T-helper 2 cell (primary cell): ENCODE measurements at regions not wholly inside any gene's neighbourhood (a gene's known extent, or its start where the extent isn't known, plus 50 kb on each side); places are given as distances from the start of the nearest gene placed in this dataset.

Source experiments
- DNase-seq, 5 experiments: peaks; one replicate each; pipeline versions ENCODE4 v3.0.0 to v3.0.0-alpha.2; 2012 to 2022

DNA sequence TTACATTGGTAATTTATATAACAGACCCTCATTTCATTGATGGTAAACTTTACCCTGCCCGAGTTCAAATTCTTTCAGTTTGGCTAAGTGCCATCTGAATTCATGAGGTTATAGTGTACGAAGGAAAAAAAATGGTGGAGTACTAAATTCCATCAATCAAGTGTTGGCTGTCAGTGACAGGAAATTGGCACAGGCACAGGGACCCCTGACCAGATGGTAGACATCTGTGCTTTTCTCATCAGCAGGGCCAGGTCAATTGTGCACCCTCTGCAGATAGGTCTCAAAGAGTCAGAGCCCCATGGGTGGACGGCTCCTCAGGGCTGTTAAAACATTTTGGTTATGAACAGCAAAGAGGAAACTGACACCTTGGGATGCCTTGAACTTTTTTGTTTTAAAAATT, 439.2 kb downstream of the SETBP1 start:
- no peak for DNase-seq

DNA sequence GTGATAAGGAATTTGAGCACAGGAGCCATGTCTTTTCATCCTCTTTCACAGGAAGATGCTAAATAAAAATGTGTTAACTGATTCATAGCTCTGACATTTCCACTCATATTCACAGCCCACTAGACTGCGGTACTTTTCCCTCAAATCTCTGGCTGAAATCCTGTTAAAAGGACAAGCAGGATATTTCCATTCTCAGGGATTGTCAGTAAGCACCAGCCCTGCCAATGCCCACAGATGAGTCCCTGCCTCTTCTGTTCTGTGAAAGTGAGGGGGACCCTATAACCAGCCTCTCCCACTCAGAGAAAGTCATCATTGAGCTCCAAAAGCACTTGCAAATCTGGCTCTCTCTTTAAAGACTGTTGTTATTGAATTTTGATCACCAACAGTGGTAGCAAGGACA, 440.5 kb downstream of the SETBP1 start:
- DNase-seq, result no peak

DNA sequence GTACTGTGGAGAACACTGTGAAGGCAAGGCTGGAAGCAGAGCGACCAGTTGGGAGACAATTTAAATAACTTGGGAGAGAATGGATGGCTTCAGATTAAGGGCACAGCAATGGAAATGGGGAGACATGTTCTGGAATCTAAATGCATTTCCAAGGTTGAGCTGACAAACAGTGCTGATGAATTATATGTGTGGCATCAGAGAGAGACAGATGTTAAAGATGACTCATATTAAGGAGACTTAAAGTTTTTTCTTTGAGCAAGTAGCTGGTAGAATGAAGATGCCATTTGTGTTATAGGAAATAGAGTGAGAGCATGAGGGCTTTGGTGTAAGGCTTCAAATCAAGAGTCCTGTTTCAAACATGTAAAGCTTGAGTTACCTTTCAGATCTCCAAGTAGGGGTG, 441.8 kb downstream of the SETBP1 start:
- no peak for DNase-seq

DNA sequence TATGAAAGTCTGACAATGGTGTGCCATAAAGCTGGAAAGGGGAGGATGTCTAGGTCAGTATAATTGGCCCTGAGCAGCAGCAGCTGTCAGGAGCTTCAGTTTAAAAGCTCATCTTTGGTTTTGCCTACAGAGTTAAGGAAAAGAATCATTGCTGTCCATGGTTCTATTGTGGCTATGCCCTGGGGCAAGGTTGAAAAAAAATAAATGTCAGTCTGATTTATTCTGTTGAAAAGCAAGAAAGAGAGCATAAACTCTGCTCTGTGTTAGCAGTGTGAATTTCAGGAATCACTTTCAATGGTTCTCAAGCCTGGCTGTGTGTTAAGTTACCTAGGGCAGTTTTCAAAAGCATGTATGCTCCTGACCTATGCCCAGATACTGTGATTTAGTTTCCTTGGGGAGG, 446.7 kb downstream of the SETBP1 start:
- no peak for DNase-seq

DNA sequence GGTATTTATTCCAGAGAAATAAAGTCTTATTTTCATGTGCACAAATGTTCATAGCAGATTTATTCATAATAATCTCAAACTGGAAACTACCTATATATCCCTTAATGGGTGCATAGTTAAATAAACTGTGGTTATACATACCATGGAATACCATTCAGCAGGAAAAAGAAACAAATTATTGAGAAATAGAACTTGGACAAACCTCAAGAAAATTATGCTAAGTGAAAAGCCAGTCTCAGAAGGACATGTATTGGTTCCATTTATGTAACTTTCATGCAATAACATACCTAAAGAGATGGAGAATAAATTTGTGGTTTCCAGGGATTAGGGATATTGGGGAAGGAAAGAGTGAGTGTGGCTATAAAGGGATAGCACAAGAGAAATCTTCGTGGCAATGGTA, 452.6 kb downstream of the SETBP1 start:
- DNase-seq, result no peak

DNA sequence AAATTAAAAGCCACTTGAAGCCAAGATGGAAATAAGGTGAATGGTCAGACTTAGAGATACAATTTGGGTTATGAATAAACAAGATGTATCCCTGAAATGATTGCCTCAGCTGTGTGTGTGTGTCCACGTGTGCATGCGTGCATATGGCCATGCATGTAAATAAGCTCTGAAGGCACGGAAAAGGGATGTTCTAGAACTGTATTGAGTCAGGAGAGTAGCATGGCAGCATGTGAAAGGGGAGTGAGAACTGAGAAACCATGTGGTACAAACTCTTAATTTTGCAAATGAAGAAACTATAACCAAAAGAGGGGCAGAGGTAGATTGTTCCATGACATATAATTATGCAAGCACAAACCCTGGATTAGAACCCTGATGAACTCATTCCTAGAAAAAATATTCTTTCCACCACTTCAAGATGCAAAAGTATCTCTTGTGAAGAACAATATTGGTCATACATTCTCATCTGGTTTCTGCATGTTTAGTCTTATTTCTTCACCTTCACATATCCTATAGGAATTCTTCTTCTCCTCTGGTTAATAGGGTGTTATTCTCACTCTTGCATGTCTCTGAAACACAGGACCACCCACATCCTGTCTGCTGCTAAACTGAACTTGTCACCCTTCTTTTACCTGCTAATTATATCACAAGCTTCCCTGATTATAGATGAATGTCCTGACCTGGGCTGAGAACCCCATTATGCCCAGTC, 455.8 kb downstream of the SETBP1 start:
- DNase-seq, result no peak

DNA sequence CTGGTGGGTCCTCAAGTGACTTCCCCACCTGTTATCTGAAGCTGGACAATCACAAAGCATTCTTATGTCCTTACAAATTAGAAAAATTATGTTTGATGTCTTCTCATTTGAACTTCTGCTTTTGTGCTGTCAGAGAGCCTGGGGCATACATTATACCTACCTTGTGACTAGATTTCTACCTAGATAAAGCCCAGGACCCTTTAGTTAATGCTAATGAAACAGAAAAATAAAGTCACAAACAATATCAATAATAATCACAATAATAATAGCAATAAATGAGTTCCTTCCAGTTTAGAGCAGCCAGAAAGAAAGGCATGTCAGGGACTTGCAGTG, 456.4 kb downstream of the SETBP1 start:
- no peak for DNase-seq

DNA sequence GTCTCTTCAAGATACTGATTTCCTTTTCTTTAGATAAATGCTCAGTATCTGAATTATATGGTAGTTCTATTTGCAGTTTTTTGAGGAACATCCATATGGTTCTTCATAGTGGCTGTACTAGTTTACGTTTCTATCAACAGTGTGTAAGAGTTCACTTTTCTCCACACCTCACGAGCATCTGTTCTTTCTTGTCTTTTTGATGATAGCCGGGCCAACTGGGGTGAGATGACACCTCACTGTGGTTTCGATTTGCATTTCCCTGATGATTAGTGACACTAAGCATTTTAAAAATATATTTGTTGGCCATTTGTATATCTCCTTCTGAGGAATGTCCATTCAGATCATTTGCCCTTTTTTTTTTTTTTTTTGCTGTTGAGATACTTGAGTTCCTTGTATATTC, 458.8 kb downstream of the SETBP1 start:
- DNase-seq, result no peak

DNA sequence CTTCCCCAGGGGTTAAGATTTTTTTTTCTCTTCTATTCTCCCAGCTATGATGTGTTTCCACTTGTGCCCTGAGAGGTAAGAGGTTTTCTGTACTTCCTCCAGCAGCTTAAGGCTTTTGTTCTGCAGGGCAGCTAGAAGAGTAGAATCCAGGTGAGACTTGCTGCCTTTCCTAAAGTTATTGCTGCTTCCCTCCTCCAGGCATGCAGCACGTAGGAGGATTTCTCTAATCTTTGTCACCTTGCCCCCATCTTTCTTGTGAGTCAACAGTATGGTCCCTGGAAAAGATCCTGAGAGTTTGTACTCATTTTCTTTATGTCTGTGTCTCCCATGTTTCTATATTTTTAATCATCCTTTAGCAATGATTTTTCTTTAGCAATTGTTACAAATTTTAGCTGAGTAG, 462.2 kb downstream of the SETBP1 start:
- no peak for DNase-seq

DNA sequence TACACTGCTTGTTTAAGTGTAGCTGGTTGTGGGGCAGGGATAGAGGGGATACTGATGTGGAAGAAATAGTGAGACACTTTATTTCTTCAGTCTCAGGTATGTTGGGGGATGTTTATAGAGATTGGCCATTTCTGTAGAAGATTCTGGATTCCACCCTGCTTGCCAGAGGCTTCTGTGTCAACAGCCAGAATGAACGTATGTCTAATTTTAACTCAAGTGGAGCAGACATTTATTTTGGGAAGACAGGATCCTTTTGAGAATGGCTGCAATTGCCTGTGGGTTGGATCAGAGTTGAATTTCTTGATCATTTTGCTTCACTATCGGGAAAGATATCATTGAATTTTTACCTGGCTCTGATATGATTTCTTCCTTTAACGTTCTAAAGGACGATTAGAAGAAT, 465.6 kb upstream of the SLC14A2 start:
- DNase-seq, result no peak

DNA sequence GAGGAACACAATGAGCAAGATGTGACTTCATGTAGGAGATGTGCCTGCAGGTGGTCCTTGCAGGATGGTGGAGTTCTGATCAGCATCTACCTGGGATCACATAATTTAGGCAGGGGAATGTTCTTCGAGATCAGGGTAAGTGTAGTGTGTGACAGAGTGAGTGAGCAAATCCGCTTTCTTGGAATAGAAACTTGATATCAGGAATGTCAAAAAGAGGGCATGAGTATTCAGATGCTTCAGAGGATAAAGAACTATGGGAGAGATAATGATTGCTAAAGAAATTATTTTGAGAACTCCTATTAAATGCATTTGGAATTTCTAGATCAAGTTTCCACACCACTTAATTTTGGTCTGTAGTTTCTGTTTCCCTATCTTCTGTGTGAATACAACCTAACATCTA, 463.6 kb upstream of the SLC14A2 start:
- no peak for DNase-seq

DNA sequence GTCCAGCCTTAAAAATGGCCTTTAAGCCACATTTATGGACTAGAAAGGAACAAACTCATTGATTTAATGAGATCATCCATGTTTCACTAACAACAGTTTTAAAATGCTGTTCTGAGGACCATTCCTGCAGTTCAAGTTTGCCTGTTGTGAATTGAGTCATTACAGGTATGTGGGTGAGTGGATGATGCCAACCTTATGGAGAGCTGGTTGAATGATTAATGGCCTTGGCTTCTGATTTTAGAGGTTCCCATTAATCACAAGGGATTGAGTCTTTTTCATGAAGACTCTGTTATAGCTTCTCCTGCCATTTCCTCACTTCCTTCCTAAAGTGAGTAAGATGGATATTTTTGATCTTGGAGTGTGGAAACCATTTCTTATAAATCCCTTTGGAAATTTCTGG, 459.8 kb upstream of the SLC14A2 start:
- no peak for DNase-seq

DNA sequence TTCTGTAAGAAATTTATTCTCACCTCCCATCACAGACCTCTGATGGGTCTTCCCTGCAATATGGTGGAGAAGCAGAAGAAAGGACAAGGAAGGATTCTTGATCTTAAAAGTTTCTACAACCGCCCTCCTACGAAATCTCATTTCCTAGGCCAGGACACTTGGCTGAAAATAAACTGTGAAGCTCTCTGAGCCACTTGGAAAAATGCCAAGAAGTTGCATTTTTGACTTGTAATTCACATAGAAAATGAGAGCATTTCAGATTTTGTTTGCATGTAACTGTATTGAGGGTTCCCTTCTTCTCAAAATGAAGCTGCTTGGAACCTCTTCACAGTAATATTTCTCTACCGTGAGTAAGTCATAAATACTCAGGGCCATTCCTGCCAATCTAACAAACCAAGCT, 458.3 kb upstream of the SLC14A2 start:
- DNase-seq, result no peak

DNA sequence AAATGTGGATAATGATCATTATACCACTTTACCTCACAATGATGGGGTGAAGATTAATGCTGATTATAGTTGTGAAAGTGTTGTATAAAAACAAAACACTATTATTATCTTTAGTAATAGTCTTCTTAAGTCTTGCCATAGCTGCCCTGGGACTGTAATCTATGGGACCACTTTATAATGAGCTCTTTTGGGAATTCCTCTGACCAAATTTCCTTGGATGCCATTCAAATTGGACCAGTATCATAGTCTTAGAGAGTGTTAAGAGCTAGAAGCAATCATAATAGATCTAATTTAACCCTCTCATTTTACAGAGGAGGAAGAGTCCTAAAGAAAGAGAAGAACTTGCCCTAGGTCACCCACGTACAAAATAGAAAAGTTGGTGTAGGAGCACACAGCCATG, 457.7 kb upstream of the SLC14A2 start:
- no peak for DNase-seq

DNA sequence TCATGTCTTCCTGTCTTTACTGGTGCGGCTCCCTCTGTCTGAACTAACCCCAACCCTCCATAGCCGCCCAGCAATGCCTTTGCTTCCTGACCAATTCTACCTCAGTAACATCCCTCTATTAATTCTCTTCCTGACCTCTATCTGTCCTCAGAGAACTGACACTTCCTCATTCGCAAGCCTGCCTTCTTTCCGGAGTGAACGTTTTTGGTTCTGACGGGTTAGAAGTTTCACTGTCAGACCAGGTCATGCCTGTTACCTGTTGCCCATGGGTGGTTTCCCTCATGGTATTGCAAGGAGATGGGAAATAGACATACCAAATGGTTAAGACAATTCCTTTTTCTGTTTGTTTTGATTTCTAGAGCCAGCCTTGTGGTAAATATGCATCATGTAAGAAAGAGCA, 453.4 kb upstream of the SLC14A2 start:
- DNase-seq, result no peak

DNA sequence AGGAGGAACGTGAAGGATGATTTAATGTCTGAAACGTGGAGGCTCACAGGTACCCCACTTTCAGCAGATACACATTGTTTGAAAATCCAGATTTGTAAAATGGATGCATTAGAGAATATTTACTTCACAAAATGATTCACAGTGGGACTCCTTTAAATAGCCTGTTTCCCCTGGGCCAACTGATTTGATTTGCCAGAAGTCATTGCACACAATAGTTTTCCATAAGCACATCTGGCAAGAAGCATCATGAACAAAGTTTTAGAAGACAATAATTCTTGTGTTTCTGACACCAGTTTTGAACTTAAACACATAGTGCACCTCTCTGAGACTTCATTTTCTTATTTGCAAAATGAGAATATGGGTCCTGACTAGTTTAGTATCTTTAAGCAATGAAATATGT, 451.4 kb upstream of the SLC14A2 start:
- no peak for DNase-seq

DNA sequence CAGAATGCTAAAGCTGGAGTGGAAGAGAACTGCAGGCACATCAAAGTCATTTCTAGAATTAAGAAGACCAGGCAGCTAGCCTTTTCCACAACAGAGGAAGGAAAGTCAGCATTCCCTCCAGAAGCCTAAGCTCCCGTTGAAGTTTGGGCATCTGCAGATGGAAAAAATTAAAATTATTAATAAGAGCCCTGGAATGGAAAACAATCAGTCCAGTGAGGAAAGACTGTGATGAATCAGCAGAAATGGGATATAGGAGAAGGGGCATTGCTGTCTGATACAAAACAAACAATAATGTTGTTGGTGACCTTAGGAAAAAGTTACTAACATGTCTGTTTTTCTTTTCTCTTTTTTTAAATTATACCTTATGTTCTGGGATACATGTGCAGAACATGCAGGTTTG, 450.7 kb upstream of the SLC14A2 start:
- DNase-seq, result no peak

DNA sequence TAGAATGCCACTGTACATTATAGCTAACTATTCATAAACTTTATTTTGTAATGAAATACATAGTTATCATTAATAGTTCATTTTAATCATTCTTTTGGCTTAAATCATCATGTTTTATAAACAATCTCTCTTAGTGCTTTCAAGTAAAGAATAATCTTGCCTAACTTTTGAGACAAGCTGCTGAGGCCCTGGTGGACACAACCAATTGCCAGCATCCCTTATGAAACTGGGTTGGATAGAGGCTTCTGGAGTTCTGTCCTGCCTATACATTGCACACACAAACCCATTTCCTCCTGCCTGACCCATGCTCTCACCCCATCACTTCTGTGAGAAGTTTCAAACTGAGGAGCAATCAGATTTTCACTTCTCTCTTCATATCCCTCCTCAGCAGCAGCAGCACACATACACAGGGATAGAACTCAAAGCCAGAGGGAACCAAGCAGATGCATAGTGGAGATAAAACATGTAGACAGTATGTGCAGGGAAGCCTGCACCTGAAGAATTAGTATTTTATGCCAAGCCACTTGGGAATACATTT, 450.0 kb upstream of the SLC14A2 start:
- DNase-seq, result no peak

DNA sequence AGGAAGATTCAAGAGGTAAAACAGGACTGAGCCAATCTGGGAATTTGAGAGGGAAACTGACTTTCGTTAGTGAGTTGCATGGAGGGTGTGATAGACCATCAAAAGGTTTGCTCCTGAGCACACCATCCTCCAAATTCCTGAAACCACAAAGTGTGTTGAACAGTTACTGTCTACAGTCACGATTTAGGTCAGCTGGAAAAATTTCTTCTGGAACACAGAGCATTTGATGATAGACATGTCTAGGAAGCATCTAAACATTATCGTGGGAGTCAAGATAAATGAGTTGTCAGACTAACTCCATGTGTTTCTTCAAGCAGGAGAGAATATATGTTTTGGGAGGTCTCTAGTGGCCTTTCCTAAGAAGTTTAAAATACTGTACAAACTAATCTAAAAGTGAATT, 449.4 kb upstream of the SLC14A2 start:
- no peak for DNase-seq

DNA sequence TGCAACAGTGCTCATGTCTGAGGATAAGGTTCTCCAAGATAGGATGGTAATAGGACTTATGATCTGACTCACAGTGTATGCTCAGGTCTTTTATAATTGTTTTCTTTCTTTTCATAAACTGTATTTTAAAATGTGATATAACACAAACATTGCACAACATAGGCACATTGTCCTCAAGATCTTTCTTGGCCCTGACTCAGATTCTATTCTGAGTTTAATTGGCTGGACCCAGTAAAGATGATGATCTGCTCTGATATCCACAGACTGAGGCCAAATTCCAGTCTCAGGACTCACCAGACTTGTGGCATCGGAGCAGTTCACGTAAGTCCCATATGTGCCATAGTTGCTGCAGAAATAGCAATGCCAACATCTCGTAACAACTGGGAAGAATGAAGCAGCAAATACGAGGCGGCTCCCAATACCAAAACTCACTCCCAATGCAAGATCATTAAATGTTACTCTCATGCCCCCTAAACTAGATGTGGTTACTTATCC, 448.9 kb upstream of the SLC14A2 start:
- DNase-seq, result no peak

DNA sequence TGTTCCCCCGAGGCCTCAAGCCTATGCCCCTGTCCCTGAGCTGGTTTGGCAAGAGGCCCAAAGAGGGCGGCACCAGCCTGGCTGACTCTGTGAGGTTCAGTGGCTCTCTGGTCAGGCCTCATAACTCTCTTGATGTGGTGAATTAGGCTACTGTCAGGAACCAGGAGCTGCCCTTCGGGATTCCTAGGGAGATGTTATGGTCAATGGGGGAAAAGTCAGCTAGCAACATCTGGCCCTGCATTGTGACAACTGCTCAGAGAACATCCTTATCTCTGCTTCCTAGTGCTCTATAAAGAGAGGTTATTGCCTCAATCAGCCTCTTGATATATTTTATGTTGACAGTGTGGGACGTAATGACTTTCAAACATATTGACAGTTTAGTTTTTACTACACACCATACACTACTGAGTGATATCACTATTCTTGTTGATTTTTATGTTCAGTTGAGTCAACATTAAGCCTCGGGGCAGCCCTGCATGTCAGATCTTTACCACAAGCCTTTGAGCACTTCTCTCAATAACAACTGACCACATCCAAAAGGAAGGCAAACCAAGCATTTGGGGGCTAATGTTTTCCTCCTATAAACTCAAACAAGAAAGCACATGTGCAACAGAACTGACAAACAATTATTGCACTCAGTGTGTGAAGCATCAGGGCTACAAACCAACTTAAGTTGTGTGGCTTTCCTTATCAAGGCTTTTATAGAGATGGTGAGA, 448.3 kb upstream of the SLC14A2 start:
- DNase-seq, result peak in 1 of 5 experiments; percentile 59

DNA sequence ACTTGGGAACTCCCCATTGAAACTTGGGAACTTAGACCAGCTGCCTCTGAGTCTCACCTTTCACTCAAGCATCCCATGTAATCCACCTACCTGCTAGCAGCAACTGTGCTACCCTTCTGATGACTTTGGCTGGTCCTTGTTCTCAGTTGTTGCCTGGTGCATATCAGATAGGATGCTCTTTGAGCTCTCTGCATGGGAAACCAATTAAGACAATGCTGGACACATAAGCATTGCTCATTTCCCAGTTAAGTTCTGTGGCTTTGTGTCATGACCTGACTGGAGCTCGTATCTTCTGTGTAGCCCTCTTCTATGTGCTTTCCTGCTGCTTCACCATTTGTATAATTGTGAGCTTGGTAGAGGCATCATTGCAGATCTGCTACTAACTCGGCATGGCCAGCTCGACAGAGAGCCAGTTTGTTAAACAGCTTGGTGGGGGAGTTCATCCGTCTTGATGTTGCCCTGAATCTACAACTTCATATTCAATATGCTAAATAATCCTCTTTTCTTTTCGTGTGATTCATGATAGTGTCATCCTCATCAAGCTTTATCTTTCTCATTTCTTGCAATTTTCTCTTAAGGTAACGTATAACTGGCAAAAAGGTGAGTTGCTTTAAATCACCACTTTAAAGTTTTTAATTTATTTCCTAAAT, 447.5 kb upstream of the SLC14A2 start:
- DNase-seq, result no peak

DNA sequence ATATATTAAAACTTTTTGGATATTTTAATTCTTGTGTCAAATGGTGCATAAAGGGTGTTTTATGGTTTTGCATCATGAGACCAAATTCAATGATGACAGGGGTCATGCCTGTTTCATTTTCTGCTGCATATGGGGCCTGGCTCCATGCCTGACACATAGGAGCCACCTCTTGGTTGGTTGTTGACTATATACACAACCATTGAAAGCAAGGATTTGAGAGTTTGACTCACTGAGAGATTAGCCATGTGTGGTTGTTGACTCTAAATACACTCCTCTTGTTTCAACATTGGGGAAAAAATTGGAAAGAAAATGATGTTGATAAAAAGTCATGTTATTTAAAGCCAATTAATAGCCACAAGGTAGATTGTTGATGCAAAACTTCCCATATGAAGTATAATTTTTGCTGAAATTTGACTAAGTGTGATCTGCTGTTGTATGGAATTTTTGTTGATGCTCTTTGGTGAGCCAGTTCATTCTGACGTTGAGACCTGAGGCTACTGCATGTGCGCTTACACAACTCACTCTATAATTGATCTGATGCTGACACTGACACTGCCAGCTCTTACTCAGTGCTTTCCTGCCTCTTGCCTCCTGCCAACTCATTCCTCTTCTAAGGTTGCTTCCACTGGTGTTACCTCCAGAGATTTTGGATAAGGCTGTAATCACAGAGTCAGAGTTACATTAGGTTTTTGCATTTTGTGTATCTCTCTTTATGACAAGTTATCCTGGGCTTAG, 446.2 kb upstream of the SLC14A2 start:
- DNase-seq, result no peak
